ENCODE measurements at regions not wholly inside any gene's neighbourhood (a gene's known extent, or its start where the extent isn't known, plus 50 kb on each side); places are given as distances from the start of the nearest gene placed in this dataset.

- H3K4me3 Mint-ChIP-seq = no peak overlapping the region
- no peaks in the 10 kb centered on the region for H3K27me3 Mint-ChIP-seq (ENCODE audit: insufficient read depth)
- H3K36me3 Mint-ChIP-seq (ENCODE audit: low read depth) = no peaks in the 10 kb centered on the region
- H3K9me3 Mint-ChIP-seq = no peaks in the 10 kb centered on the region
- intact Hi-C loops (cut with micrococcal nuclease) = no loop called here
- no peaks in the 10 kb centered on the region for H3K4me1 Mint-ChIP-seq (ENCODE audit: low read depth)
- DNase-seq (ENCODE audit: low spot score) = no peak
- no peak overlapping the region for H3K27ac Mint-ChIP-seq
Observed at GRCh38 chr5:125294844-125295243, 548.4 kb upstream of the ZNF608 start.

GRCh38 chr5:125295405-125295872 is 549.0 kb upstream of the ZNF608 start:
- Mint-ChIP-seq H3K9me3 (no peaks in the 10 kb centered on the region), H3K36me3 (ENCODE audit: low read depth) (no peaks in the 10 kb centered on the region), H3K27ac (no peak overlapping the region), H3K27me3 (ENCODE audit: insufficient read depth) (no peaks in the 10 kb centered on the region), H3K4me3 (no peak overlapping the region), H3K4me1 (ENCODE audit: low read depth) (no peaks in the 10 kb centered on the region)
- intact Hi-C loops (cut with micrococcal nuclease) = no loop called here
- DNase-seq (ENCODE audit: low spot score) = no peak

GRCh38 chr5:125298258-125298657 is 551.8 kb upstream of the ZNF608 start:
- no peak overlapping the region for H3K27ac Mint-ChIP-seq
- no peaks in the 10 kb centered on the region for H3K27me3 Mint-ChIP-seq (ENCODE audit: insufficient read depth)
- no peaks in the 10 kb centered on the region for H3K36me3 Mint-ChIP-seq (ENCODE audit: low read depth)
- intact Hi-C loops (cut with micrococcal nuclease) = no loop called here
- no peaks in the 10 kb centered on the region for H3K9me3 Mint-ChIP-seq
- H3K4me1 Mint-ChIP-seq (ENCODE audit: low read depth) = no peaks in the 10 kb centered on the region
- H3K4me3 Mint-ChIP-seq = no peak overlapping the region
- DNase-seq (ENCODE audit: low spot score) = no peak

GRCh38 chr5:125298746-125299379 is 552.4 kb upstream of the ZNF608 start:
- Mint-ChIP-seq H3K27me3 (ENCODE audit: insufficient read depth) (no peaks in the 10 kb centered on the region), H3K4me3 (no peak overlapping the region), H3K9me3 (no peaks in the 10 kb centered on the region), H3K36me3 (ENCODE audit: low read depth) (no peaks in the 10 kb centered on the region), H3K27ac (no peak overlapping the region), H3K4me1 (ENCODE audit: low read depth) (no peaks in the 10 kb centered on the region)
- intact Hi-C loops (cut with micrococcal nuclease) = no loop called here
- DNase-seq (ENCODE audit: low spot score) = no peak

- Mint-ChIP-seq H3K27ac (no peak overlapping the region), H3K9me3 (peaks cover 13% of the 10 kb centered on the region), H3K4me1 (ENCODE audit: low read depth) (no peaks in the 10 kb centered on the region), H3K4me3 (no peak overlapping the region), H3K27me3 (ENCODE audit: insufficient read depth) (no peaks in the 10 kb centered on the region), H3K36me3 (ENCODE audit: low read depth) (no peaks in the 10 kb centered on the region)
- intact Hi-C loops (cut with micrococcal nuclease) = no loop called here
- DNase-seq (ENCODE audit: low spot score) = no peak
Observed at GRCh38 chr5:125301711-125302110, 555.3 kb upstream of the ZNF608 start.

GRCh38 chr5:125302577-125302976 is 556.1 kb upstream of the ZNF608 start:
- H3K9me3 Mint-ChIP-seq = peaks cover 18% of the 10 kb centered on the region

GRCh38 chr5:125306741-125307140 is 560.3 kb upstream of the ZNF608 start:
- Mint-ChIP-seq H3K4me3 (no peak overlapping the region), H3K4me1 (ENCODE audit: low read depth) (no peaks in the 10 kb centered on the region), H3K9me3 (peaks cover 29% of the 10 kb centered on the region), H3K36me3 (ENCODE audit: low read depth) (no peaks in the 10 kb centered on the region), H3K27ac (no peak overlapping the region), H3K27me3 (ENCODE audit: insufficient read depth) (no peaks in the 10 kb centered on the region)
- no peak for DNase-seq (ENCODE audit: low spot score)
- intact Hi-C loops (cut with micrococcal nuclease) = no loop called here

More at GRCh38 chr5:125302577-125302976, 556.1 kb upstream of the ZNF608 start:
- H3K4me3 Mint-ChIP-seq = no peak overlapping the region
- intact Hi-C loops (cut with micrococcal nuclease) = no loop called here
- H3K27me3 Mint-ChIP-seq (ENCODE audit: insufficient read depth) = no peaks in the 10 kb centered on the region
- H3K27ac Mint-ChIP-seq = no peak overlapping the region
- H3K36me3 Mint-ChIP-seq (ENCODE audit: low read depth) = no peaks in the 10 kb centered on the region
- no peaks in the 10 kb centered on the region for H3K4me1 Mint-ChIP-seq (ENCODE audit: low read depth)
- no peak for DNase-seq (ENCODE audit: low spot score)

- DNase-seq (ENCODE audit: low spot score) = no peak
- H3K4me3 Mint-ChIP-seq = no peak overlapping the region
Observed at GRCh38 chr5:125310749-125311148, 564.3 kb upstream of the ZNF608 start.

GRCh38 chr5:125311743-125312142 is 565.3 kb upstream of the ZNF608 start:
- no peak overlapping the region for H3K4me3 Mint-ChIP-seq
- H3K36me3 Mint-ChIP-seq (ENCODE audit: low read depth) = no peaks in the 10 kb centered on the region
- intact Hi-C loops (cut with micrococcal nuclease) = no loop called here
- peaks cover 16% of the 10 kb centered on the region for H3K9me3 Mint-ChIP-seq
- H3K4me1 Mint-ChIP-seq (ENCODE audit: low read depth) = no peaks in the 10 kb centered on the region
- no peak for DNase-seq (ENCODE audit: low spot score)
- H3K27ac Mint-ChIP-seq = no peak overlapping the region
- no peaks in the 10 kb centered on the region for H3K27me3 Mint-ChIP-seq (ENCODE audit: insufficient read depth)

More at GRCh38 chr5:125310749-125311148, 564.3 kb upstream of the ZNF608 start:
- H3K27ac Mint-ChIP-seq = no peak overlapping the region
- no peaks in the 10 kb centered on the region for H3K27me3 Mint-ChIP-seq (ENCODE audit: insufficient read depth)
- H3K36me3 Mint-ChIP-seq (ENCODE audit: low read depth) = no peaks in the 10 kb centered on the region
- intact Hi-C loops (cut with micrococcal nuclease) = no loop called here
- H3K9me3 Mint-ChIP-seq = peaks cover 20% of the 10 kb centered on the region
- H3K4me1 Mint-ChIP-seq (ENCODE audit: low read depth) = no peaks in the 10 kb centered on the region

- Mint-ChIP-seq H3K27me3 (ENCODE audit: insufficient read depth) (no peaks in the 10 kb centered on the region), H3K4me3 (no peak overlapping the region), H3K36me3 (ENCODE audit: low read depth) (no peaks in the 10 kb centered on the region), H3K9me3 (peaks cover under 1% of the 10 kb centered on the region), H3K4me1 (ENCODE audit: low read depth) (no peaks in the 10 kb centered on the region), H3K27ac (no peak overlapping the region)
- intact Hi-C loops (cut with micrococcal nuclease) = no loop called here
- no peak for DNase-seq (ENCODE audit: low spot score)
Observed at GRCh38 chr5:125313555-125313954, 567.1 kb upstream of the ZNF608 start.

GRCh38 chr5:125315306-125315705 is 568.9 kb upstream of the ZNF608 start:
- intact Hi-C loops (cut with micrococcal nuclease) = no loop called here
- no peaks in the 10 kb centered on the region for H3K27me3 Mint-ChIP-seq (ENCODE audit: insufficient read depth)
- no peaks in the 10 kb centered on the region for H3K4me1 Mint-ChIP-seq (ENCODE audit: low read depth)
- no peak overlapping the region for H3K27ac Mint-ChIP-seq
- no peak for DNase-seq (ENCODE audit: low spot score)
- no peak overlapping the region for H3K4me3 Mint-ChIP-seq
- no peaks in the 10 kb centered on the region for H3K36me3 Mint-ChIP-seq (ENCODE audit: low read depth)
- no peaks in the 10 kb centered on the region for H3K9me3 Mint-ChIP-seq

GRCh38 chr5:125316391-125316790 is 570.0 kb upstream of the ZNF608 start:
- no peak overlapping the region for H3K27ac Mint-ChIP-seq
- H3K4me1 Mint-ChIP-seq (ENCODE audit: low read depth) = no peaks in the 10 kb centered on the region
- no peaks in the 10 kb centered on the region for H3K9me3 Mint-ChIP-seq
- no peaks in the 10 kb centered on the region for H3K27me3 Mint-ChIP-seq (ENCODE audit: insufficient read depth)
- intact Hi-C loops (cut with micrococcal nuclease) = no loop called here
- no peak for DNase-seq (ENCODE audit: low spot score)
- no peaks in the 10 kb centered on the region for H3K36me3 Mint-ChIP-seq (ENCODE audit: low read depth)
- H3K4me3 Mint-ChIP-seq = no peak overlapping the region

- H3K4me1 Mint-ChIP-seq (ENCODE audit: low read depth) = no peaks in the 10 kb centered on the region
- no peaks in the 10 kb centered on the region for H3K9me3 Mint-ChIP-seq
- H3K27ac Mint-ChIP-seq = no peak overlapping the region
- no peak overlapping the region for H3K4me3 Mint-ChIP-seq
- no peaks in the 10 kb centered on the region for H3K27me3 Mint-ChIP-seq (ENCODE audit: insufficient read depth)
- H3K36me3 Mint-ChIP-seq (ENCODE audit: low read depth) = no peaks in the 10 kb centered on the region
- DNase-seq (ENCODE audit: low spot score) = no peak
- intact Hi-C loops (cut with micrococcal nuclease) = no loop called here
Observed at GRCh38 chr5:125316915-125317535, 570.6 kb upstream of the ZNF608 start.

Data from activated T-helper 1 cell treated with anti-CD3 and anti-CD28 coated beads, Interleukin-12 subunit alpha, Interleukin-12 subunit beta, Interleukin-2, Interleukin-4 antibody, amounts not matched to agents 30 ng/mL and 10 ng/mL and 1 ng/mL, durations not matched to agents 14 hours and 24 hours and 36 hours (primary cell).